ENCODE measurements at regions not wholly inside any gene's neighbourhood (a gene's known extent, or its start where the extent isn't known, plus 50 kb on each side); places are given as distances from the start of the nearest gene placed in this dataset.

GRCh38 chr2:21617885-21618434 is 494.2 kb downstream of the TDRD15 start:
- no peak for DNase-seq (ENCODE audit: low read depth, low spot score)

- no peak for DNase-seq (ENCODE audit: low read depth, low spot score)
Observed at GRCh38 chr2:21620771-21621170, 497.0 kb downstream of the TDRD15 start.

- DNase-seq (ENCODE audit: low read depth, low spot score), result no peak
Observed at GRCh38 chr2:21627938-21628337, 504.2 kb downstream of the TDRD15 start.

- DNase-seq (ENCODE audit: low read depth, low spot score), result no peak
Observed at GRCh38 chr2:21633015-21633414, 509.2 kb downstream of the TDRD15 start.

- no peak for DNase-seq (ENCODE audit: low read depth, low spot score)
Observed at GRCh38 chr2:21633466-21633865, 509.7 kb downstream of the TDRD15 start.

GRCh38 chr2:21633911-21634310 is 510.1 kb downstream of the TDRD15 start:
- DNase-seq (ENCODE audit: low read depth, low spot score), result no peak

GRCh38 chr2:21640046-21640445 is 516.3 kb downstream of the TDRD15 start:
- no peak for DNase-seq (ENCODE audit: low read depth, low spot score)

- no peak for DNase-seq (ENCODE audit: low read depth, low spot score)
Observed at GRCh38 chr2:21642647-21643046, 518.9 kb downstream of the TDRD15 start.

GRCh38 chr2:21643180-21643579 is 519.4 kb downstream of the TDRD15 start:
- DNase-seq (ENCODE audit: low read depth, low spot score), result no peak

- DNase-seq (ENCODE audit: low read depth, low spot score), result no peak
Observed at GRCh38 chr2:21644266-21644665, 520.5 kb downstream of the TDRD15 start.

- DNase-seq (ENCODE audit: low read depth, low spot score), result no peak
Observed at GRCh38 chr2:21646345-21646744, 522.6 kb downstream of the TDRD15 start.

GRCh38 chr2:21650569-21650968 is 526.8 kb downstream of the TDRD15 start:
- DNase-seq (ENCODE audit: low read depth, low spot score), result no peak

GRCh38 chr2:21655136-21655535 is 531.4 kb downstream of the TDRD15 start:
- no peak for DNase-seq (ENCODE audit: low read depth, low spot score)

- DNase-seq (ENCODE audit: low read depth, low spot score), result no peak
Observed at GRCh38 chr2:21656330-21657075, 532.7 kb downstream of the TDRD15 start.

- DNase-seq (ENCODE audit: low read depth, low spot score), result no peak
Observed at GRCh38 chr2:21657445-21657844, 533.7 kb downstream of the TDRD15 start.

- DNase-seq (ENCODE audit: low read depth, low spot score), result no peak
Observed at GRCh38 chr2:21658269-21658668, 534.5 kb downstream of the TDRD15 start.

- DNase-seq (ENCODE audit: low read depth, low spot score), result no peak
Observed at GRCh38 chr2:21658907-21659477, 535.2 kb downstream of the TDRD15 start.

GRCh38 chr2:21664083-21664482 is 540.3 kb downstream of the TDRD15 start:
- no peak for DNase-seq (ENCODE audit: low read depth, low spot score)

GRCh38 chr2:21667638-21668037 is 543.9 kb downstream of the TDRD15 start:
- DNase-seq (ENCODE audit: low read depth, low spot score), result no peak

GRCh38 chr2:21668078-21668710 is 544.4 kb downstream of the TDRD15 start:
- no peak for DNase-seq (ENCODE audit: low read depth, low spot score)

- DNase-seq (ENCODE audit: low read depth, low spot score), result no peak
Observed at GRCh38 chr2:21676041-21676440, 552.3 kb downstream of the TDRD15 start.

GRCh38 chr2:21676676-21677075 is 552.9 kb downstream of the TDRD15 start:
- no peak for DNase-seq (ENCODE audit: low read depth, low spot score)

GRCh38 chr2:21683838-21684237 is 560.1 kb downstream of the TDRD15 start:
- no peak for DNase-seq (ENCODE audit: low read depth, low spot score)

Data from pulmonary artery endothelial cell (primary cell).